IMR-90 (cell line): ENCODE measurements at regions not wholly inside any gene's neighbourhood (a gene's known extent, or its start where the extent isn't known, plus 50 kb on each side); places are given as distances from the start of the nearest gene placed in this dataset.

Experiments
- ATAC-seq: fragments of 200-7000 bp; cut with Tn5 transposase; 2 replicates; pipeline ENCODE4 v1.9.1; 2020; ENCODE audit warnings: low read depth, mild to moderate bottlenecking, moderate library complexity
- BruUV-seq: library from RNA; stranded (reverse); fragments of 400-500 nt; replicated peaks from 2 replicates; lab custom pipeline; 2021; lab: Mats Ljungman, UMichigan
- CTCF ChIA-PET: fragments of 300-600 bp; formaldehyde crosslinking; extraction: SDS; loops from one replicate; lab custom pipeline; 2021; ENCODE audit warnings: antibody characterized with exemption; lab: Yijun Ruan, JAX
- POLR2A ChIA-PET: fragments of 300-600 bp; sonication (Branson Sonifier 250); formaldehyde crosslinking; loops from one replicate; lab custom pipeline; 2022; ENCODE audit warnings: antibody characterized with exemption; ENCODE audit not compliant: unreplicated experiment; lab: Charles Lee
- DNase-seq: peaks from one replicate; pipeline ENCODE4 v3.0.0; 2013
- H2AFZ ChIP-seq: replicated peaks from 2 replicates; pipeline ENCODE3; 2013; ENCODE audit warnings: low read length, mild to moderate bottlenecking; ENCODE audit not compliant: poor library complexity
- H2AK5ac ChIP-seq: 2 replicates; pipeline ENCODE4 v1.6.1; 2013; ENCODE audit warnings: low read depth, low read length, inconsistent platforms
- H2AK9ac ChIP-seq: replicated peaks from 2 replicates; pipeline ENCODE3; 2013; ENCODE audit warnings: mild to moderate bottlenecking, low read depth, low read length, moderate library complexity; ENCODE audit not compliant: poor library complexity
- H2BK120ac ChIP-seq: 2 replicates; pipeline ENCODE4 v1.6.1; 2013; ENCODE audit warnings: low read depth, low read length, inconsistent platforms
- H2BK15ac ChIP-seq: 3 replicates; pipeline ENCODE4 v1.6.1; 2013; ENCODE audit warnings: low read depth, low read length, inconsistent platforms
- H2BK20ac ChIP-seq: 2 replicates; pipeline ENCODE4 v1.6.1; 2013; ENCODE audit warnings: low read depth, mild to moderate bottlenecking, inconsistent platforms, low read length, moderate library complexity
- H2BK5ac ChIP-seq: 2 replicates; pipeline ENCODE4 v1.6.1; 2013; ENCODE audit warnings: mild to moderate bottlenecking, low read depth, low read length, inconsistent platforms; ENCODE audit not compliant: poor library complexity, severe bottlenecking
- H3K14ac ChIP-seq: replicated peaks from 2 replicates; pipeline ENCODE4 v1.6.1; 2013; ENCODE audit warnings: low read depth, low read length, inconsistent platforms
- H3K18ac ChIP-seq: 2 replicates; pipeline ENCODE4 v1.6.1; 2013; ENCODE audit warnings: low read depth, low read length, control low read depth
- H3K23ac ChIP-seq: 2 replicates; pipeline ENCODE4 v1.6.1; 2013; ENCODE audit warnings: low read depth, low read length, inconsistent platforms
- H3K27ac ChIP-seq: 2 replicates; pipeline ENCODE4 v1.5.1; 2013; ENCODE audit warnings: mild to moderate bottlenecking, control low read depth, low read length; ENCODE audit not compliant: insufficient read depth
- H3K27me3 ChIP-seq: 2 replicates; pipeline ENCODE4 v1.6.1; 2013; ENCODE audit warnings: low read length; ENCODE audit not compliant: control insufficient read depth, insufficient read depth
- H3K36me3 ChIP-seq: 2 replicates; pipeline ENCODE4 v1.6.1; 2013; ENCODE audit warnings: low read length, mixed read lengths; ENCODE audit not compliant: control insufficient read depth, insufficient read depth
- H3K4ac ChIP-seq: 2 replicates; pipeline ENCODE4 v1.6.1; 2013; ENCODE audit warnings: low read depth, low read length, inconsistent platforms
- H3K4me1 ChIP-seq: 2 replicates; pipeline ENCODE4 v1.6.1; 2013; ENCODE audit warnings: low read length, mixed read lengths; ENCODE audit not compliant: control insufficient read depth, insufficient read depth
- H3K4me2 ChIP-seq: 2 replicates; pipeline ENCODE4 v1.6.1; 2013; ENCODE audit warnings: low read depth, mild to moderate bottlenecking, control low read depth, low read length, moderate library complexity
- H3K4me3 ChIP-seq: 2 replicates; pipeline ENCODE4 v1.5.1; 2013; ENCODE audit warnings: low read depth, mild to moderate bottlenecking, control low read depth, low read length, moderate library complexity; ENCODE audit not compliant: insufficient read depth
- H3K56ac ChIP-seq: 2 replicates; pipeline ENCODE4 v1.6.1; 2013; ENCODE audit warnings: low read length, inconsistent platforms; ENCODE audit not compliant: insufficient read depth; ENCODE audit errors: extremely low read depth
- H3K79me1 ChIP-seq, 2 experiments: 2 replicates each; pipeline ENCODE4 v1.6.1; 2013; ENCODE audit warnings: low read length in 2 of 2, inconsistent platforms in 1 of 2, low read depth in 1 of 2
- H3K9ac ChIP-seq: 2 replicates; pipeline ENCODE4 v1.6.1; 2013; ENCODE audit warnings: low read depth, low read length, control low read depth
- H3K9me1 ChIP-seq: 2 replicates; pipeline ENCODE4 v1.6.1; 2013; ENCODE audit warnings: low read length, inconsistent platforms; ENCODE audit not compliant: insufficient read depth
- H3K9me3 ChIP-seq: 2 replicates; pipeline ENCODE4 v1.6.1; 2013; ENCODE audit warnings: low read length; ENCODE audit not compliant: control insufficient read depth, insufficient read depth
- H4K20me1 ChIP-seq: 2 replicates; pipeline ENCODE4 v1.6.1; 2013; ENCODE audit warnings: low read length, inconsistent platforms; ENCODE audit not compliant: insufficient read depth
- H4K5ac ChIP-seq: 2 replicates; pipeline ENCODE4 v1.6.1; 2013; ENCODE audit warnings: mild to moderate bottlenecking, low read depth, low read length, control low read depth
- H4K8ac ChIP-seq, 2 experiments: 2 replicates each; pipeline ENCODE4 v1.6.1; 2013; ENCODE audit warnings: low read depth in 2 of 2, low read length in 2 of 2, control low read depth in 1 of 2, inconsistent platforms in 1 of 2
- H4K91ac ChIP-seq: 2 replicates; pipeline ENCODE4 v1.6.1; 2013; ENCODE audit warnings: low read depth, low read length, inconsistent platforms; ENCODE audit not compliant: insufficient read depth
- CEBPB ChIP-seq: IDR thresholded peaks from 2 replicates; pipeline ENCODE4 v1.6.1; 2012; ENCODE audit warnings: low read depth, low read length, improper control_type of control experiment
- CHD1 ChIP-seq: IDR thresholded peaks from 2 replicates; pipeline ENCODE4 v1.6.1; 2012; ENCODE audit warnings: low read depth, low read length, improper control_type of control experiment
- FOS ChIP-seq: fragments of 150-350 bp; IDR thresholded peaks from 2 replicates; pipeline ENCODE4 v1.6.1; 2016; ENCODE audit warnings: low read depth, low read length
- MAFK ChIP-seq: IDR thresholded peaks from 2 replicates; pipeline ENCODE4 v1.6.1; 2012; ENCODE audit warnings: low read depth, low read length, improper control_type of control experiment
- MAZ ChIP-seq: IDR thresholded peaks from 2 replicates; pipeline ENCODE4 v1.6.1; 2012; ENCODE audit warnings: low read depth, mild to moderate bottlenecking, low read length, improper control_type of control experiment, moderate library complexity, borderline replicate concordance
- MXI1 ChIP-seq: IDR thresholded peaks from 2 replicates; pipeline ENCODE4 v1.6.1; 2012; ENCODE audit warnings: low read depth, mild to moderate bottlenecking, low read length, moderate library complexity, borderline replicate concordance
- NFE2L2 ChIP-seq: fragments of 150-350 bp; IDR thresholded peaks from 2 replicates; pipeline ENCODE4 v1.6.1; 2016; ENCODE audit warnings: low read depth, mild to moderate bottlenecking, low read length
- POLR2A ChIP-seq: IDR thresholded peaks from 2 replicates; pipeline ENCODE4 v1.6.1; 2012; ENCODE audit warnings: mild to moderate bottlenecking, low read depth, low read length
- RAD21 ChIP-seq: IDR thresholded peaks from 2 replicates; pipeline ENCODE4 v1.6.1; 2012; ENCODE audit warnings: low read length, improper control_type of control experiment
- RCOR1 ChIP-seq: IDR thresholded peaks from 2 replicates; pipeline ENCODE4 v1.6.1; 2012; ENCODE audit warnings: mild to moderate bottlenecking, low read length, improper control_type of control experiment; ENCODE audit not compliant: insufficient replicate concordance
- RFX5 ChIP-seq: IDR thresholded peaks from 2 replicates; pipeline ENCODE4 v1.8.0; 2012; ENCODE audit warnings: low read depth, mild to moderate bottlenecking, low read length, moderate library complexity
- SMC3 ChIP-seq: fragments of 150-350 bp; IDR thresholded peaks from 2 replicates; pipeline ENCODE4 v1.6.1; 2016; ENCODE audit warnings: low read depth, mild to moderate bottlenecking, antibody characterized with exemption, low read length, moderate library complexity
- WGBS, 2 experiments: methylation state at CpG; one replicate each; pipeline versions ENCODE4 v1.1.5 to v1.1.7; 2013; ENCODE audit warnings: missing lambda C conversion rate in 2 of 2; ENCODE audit not compliant: insufficient read length in 1 of 2; ENCODE audit errors: extremely low coverage in 2 of 2; 5-methylcytosine and 5-hydroxymethylcytosine counted together
- dilution Hi-C: fragments of 300-500 bp; cut with HindIII; formaldehyde crosslinking; loops from one replicate; pipeline ENCODE4 v1.14.3; 2018; ENCODE audit warnings: low sequenced_read_pairs; ENCODE audit not compliant: unreplicated experiment
- in situ Hi-C: fragments of 300-500 bp; cut with MboI; formaldehyde crosslinking; loops from 3 replicates; pipeline ENCODE4 v1.14.3; 2019; ENCODE audit warnings: low sequenced_read_pairs, inconsistent platforms, mixed read lengths
- intact Hi-C: fragments of 100-400 bp; cut with micrococcal nuclease; formaldehyde crosslinking; loops from 2 replicates; pipeline ENCODE4 v1.10.0; 2022
- TF ChIP-seq, protein P1 (sequence below): fragments of 150-350 bp; IDR thresholded peaks from 2 replicates; pipeline ENCODE4 v1.6.1; 2016; ENCODE audit warnings: low read depth, mild to moderate bottlenecking, low read length, moderate library complexity, borderline replicate concordance

DNA sequence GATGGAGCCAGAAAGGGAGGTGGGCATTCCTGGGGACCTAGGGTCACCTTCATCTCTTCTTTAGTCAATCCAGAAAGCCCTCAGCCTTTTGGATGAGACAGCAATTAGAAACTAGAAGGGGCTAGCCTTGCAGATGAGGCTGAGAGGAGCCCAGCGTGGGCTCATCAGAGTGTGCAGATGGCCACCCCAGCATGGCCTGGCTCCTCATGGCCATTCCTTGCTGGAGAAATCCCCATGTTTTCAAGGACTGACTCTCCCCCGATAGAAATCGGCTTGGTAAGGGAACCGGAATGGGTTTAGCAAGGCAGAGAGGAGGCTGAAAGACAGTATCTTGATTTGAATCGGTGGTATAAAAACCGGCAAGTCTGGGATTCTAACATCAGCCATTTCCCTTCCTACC lies 274.6 kb downstream of the BUD13 start:
- no peaks in the 10 kb centered on the region for H3K9me3 ChIP-seq
- no peaks in the 10 kb centered on the region for H3K9me1 ChIP-seq
- no peak overlapping the region for H4K91ac ChIP-seq
- DNase-seq (no peak), ATAC-seq (no peak)
- peaks cover 26% of the 10 kb centered on the region for H3K27me3 ChIP-seq
- H3K14ac ChIP-seq: no peak overlapping the region
- no peak overlapping the region for H2AK9ac ChIP-seq
- no peaks in the 10 kb centered on the region for H3K36me3 ChIP-seq
- in situ Hi-C loops (no loop called here), dilution Hi-C loops (no loop called here), intact Hi-C loops (loop anchor here (10.0 kb wide), 1 partner anchor 1723 kb away; no protein-coding TSS in a partner anchor)
- no peak overlapping the region for H3K4me2 ChIP-seq
- no peak overlapping the region for H2BK120ac ChIP-seq
- ChIA-PET CTCF (no interaction called here), POLR2A (no interaction called here)
- H3K18ac ChIP-seq: no peak overlapping the region
- BruUV-seq: no TSS peak
- no peak overlapping the region for H2AK5ac ChIP-seq
- H4K8ac ChIP-seq: no peak overlapping the region
- H3K79me1 ChIP-seq: no peaks in the 10 kb centered on the region
- TF ChIP-seq RFX5 (no peak), MXI1 (no peak), MAZ (no peak), MAFK (no peak), CEBPB (no peak), POLR2A (no peak), FOS (no peak), RAD21 (no peak), CHD1 (no peak), RCOR1 (no peak), NFE2L2 (no peak), SMC3 (no peak)
- TF ChIP-seq, protein P1, sequence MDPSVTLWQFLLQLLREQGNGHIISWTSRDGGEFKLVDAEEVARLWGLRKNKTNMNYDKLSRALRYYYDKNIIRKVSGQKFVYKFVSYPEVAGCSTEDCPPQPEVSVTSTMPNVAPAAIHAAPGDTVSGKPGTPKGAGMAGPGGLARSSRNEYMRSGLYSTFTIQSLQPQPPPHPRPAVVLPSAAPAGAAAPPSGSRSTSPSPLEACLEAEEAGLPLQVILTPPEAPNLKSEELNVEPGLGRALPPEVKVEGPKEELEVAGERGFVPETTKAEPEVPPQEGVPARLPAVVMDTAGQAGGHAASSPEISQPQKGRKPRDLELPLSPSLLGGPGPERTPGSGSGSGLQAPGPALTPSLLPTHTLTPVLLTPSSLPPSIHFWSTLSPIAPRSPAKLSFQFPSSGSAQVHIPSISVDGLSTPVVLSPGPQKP: no peak
- H3K4me1 ChIP-seq: no peaks in the 10 kb centered on the region
- no peak overlapping the region for H2BK15ac ChIP-seq
- no peak overlapping the region for H3K4me3 ChIP-seq
- no peak overlapping the region for H2AFZ ChIP-seq
- no peak overlapping the region for H3K9ac ChIP-seq
- H2BK20ac ChIP-seq: no peak overlapping the region
- no peak overlapping the region for H3K4ac ChIP-seq
- no CpG with 5 or more reads among the region's 6 CpGs for WGBS, 2 experiments
- no peak overlapping the region for H3K27ac ChIP-seq
- H2BK5ac ChIP-seq: no peak overlapping the region
- no peak overlapping the region for H3K23ac ChIP-seq
- no peaks in the 10 kb centered on the region for H4K20me1 ChIP-seq
- H3K56ac ChIP-seq: no peak overlapping the region
- H4K5ac ChIP-seq: no peak overlapping the region
